ENCODE measurements at regions not wholly inside any gene's neighbourhood (a gene's known extent, or its start where the extent isn't known, plus 50 kb on each side); places are given as distances from the start of the nearest gene placed in this dataset.

GRCh38 chr1:22297999-22298398, 153.7 kb upstream of the ZBTB40 start:
- no peak for DNase-seq (ENCODE audit: extremely low spot score, unreplicated experiment)
- H3K9me3 Mint-ChIP-seq, result no peaks in the 10 kb centered on the region
- H3K36me3 Mint-ChIP-seq, result no peaks in the 10 kb centered on the region
- no peaks in the 10 kb centered on the region for H3K4me1 Mint-ChIP-seq (ENCODE audit: unreplicated experiment)
- H3K27me3 Mint-ChIP-seq, result peaks cover 4% of the 10 kb centered on the region
- H3K4me3 Mint-ChIP-seq, result no peak overlapping the region
- TF ChIP-seq CTCF (conservative IDR thresholded peaks at IDR 0.05), result no peak
- H3K27ac Mint-ChIP-seq, result no peak overlapping the region

GRCh38 chr1:22303816-22304215, 147.8 kb upstream of the ZBTB40 start:
- Mint-ChIP-seq H3K4me3 (no peak overlapping the region), H3K9me3 (peaks cover 4% of the 10 kb centered on the region)

GRCh38 chr1:22309572-22309971, 142.1 kb upstream of the ZBTB40 start:
- Mint-ChIP-seq H3K36me3 (no peaks in the 10 kb centered on the region), H3K27ac (no peak overlapping the region), H3K4me1 (ENCODE audit: unreplicated experiment) (peaks cover 4% of the 10 kb centered on the region), H3K27me3 (peaks cover 23% of the 10 kb centered on the region), H3K4me3 (no peak overlapping the region), H3K9me3 (peaks cover 9% of the 10 kb centered on the region)
- no peak for TF ChIP-seq CTCF (conservative IDR thresholded peaks at IDR 0.05)
- no peak for DNase-seq (ENCODE audit: extremely low spot score, unreplicated experiment)

More at GRCh38 chr1:22303816-22304215, 147.8 kb upstream of the ZBTB40 start:
- Mint-ChIP-seq H3K27me3 (peaks cover 16% of the 10 kb centered on the region), H3K27ac (no peak overlapping the region), H3K36me3 (no peaks in the 10 kb centered on the region), H3K4me1 (ENCODE audit: unreplicated experiment) (no peaks in the 10 kb centered on the region)
- TF ChIP-seq CTCF (conservative IDR thresholded peaks at IDR 0.05), result no peak
- DNase-seq (ENCODE audit: extremely low spot score, unreplicated experiment), result no peak

- no peak overlapping the region for H3K27ac Mint-ChIP-seq
- peaks cover 13% of the 10 kb centered on the region for H3K4me1 Mint-ChIP-seq (ENCODE audit: unreplicated experiment)
- TF ChIP-seq CTCF (conservative IDR thresholded peaks at IDR 0.05), result no peak
- H3K36me3 Mint-ChIP-seq, result no peaks in the 10 kb centered on the region
- peaks cover 9% of the 10 kb centered on the region for H3K9me3 Mint-ChIP-seq
- no peak for DNase-seq (ENCODE audit: extremely low spot score, unreplicated experiment)
- no peak overlapping the region for H3K4me3 Mint-ChIP-seq
- H3K27me3 Mint-ChIP-seq, result peaks cover 23% of the 10 kb centered on the region
These were observed 140.2 kb upstream of the ZBTB40 start for GRCh38 chr1:22311461-22311860.

DNA sequence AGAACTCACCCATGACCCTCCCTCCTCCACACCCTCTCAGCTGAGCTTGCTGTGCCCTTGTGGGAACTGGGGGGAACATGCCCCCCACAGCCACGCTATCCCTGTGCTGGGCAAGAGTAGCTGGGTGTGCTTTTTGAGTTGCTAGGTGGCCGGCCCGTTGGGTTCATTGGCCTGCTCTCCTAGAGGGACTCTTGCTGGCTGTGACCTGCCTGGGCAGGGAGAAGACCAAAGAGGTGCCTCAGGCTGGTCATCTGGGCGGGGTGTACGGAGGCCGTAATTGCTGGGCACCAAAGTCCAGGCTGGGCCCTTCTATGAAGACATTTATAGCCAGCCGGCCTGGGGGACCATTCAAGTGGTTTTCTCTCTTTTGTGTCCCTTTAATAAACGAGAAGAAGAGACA, 138.3 kb upstream of the ZBTB40 start:
- H3K4me1 Mint-ChIP-seq (ENCODE audit: unreplicated experiment), result peaks cover 24% of the 10 kb centered on the region
- H3K27me3 Mint-ChIP-seq, result peaks cover 9% of the 10 kb centered on the region
- no peak for TF ChIP-seq CTCF (conservative IDR thresholded peaks at IDR 0.05)
- no peak overlapping the region for H3K27ac Mint-ChIP-seq
- H3K9me3 Mint-ChIP-seq, result peaks cover 7% of the 10 kb centered on the region
- no peak overlapping the region for H3K4me3 Mint-ChIP-seq
- H3K36me3 Mint-ChIP-seq, result no peaks in the 10 kb centered on the region
- no peak for DNase-seq (ENCODE audit: extremely low spot score, unreplicated experiment)

DNA sequence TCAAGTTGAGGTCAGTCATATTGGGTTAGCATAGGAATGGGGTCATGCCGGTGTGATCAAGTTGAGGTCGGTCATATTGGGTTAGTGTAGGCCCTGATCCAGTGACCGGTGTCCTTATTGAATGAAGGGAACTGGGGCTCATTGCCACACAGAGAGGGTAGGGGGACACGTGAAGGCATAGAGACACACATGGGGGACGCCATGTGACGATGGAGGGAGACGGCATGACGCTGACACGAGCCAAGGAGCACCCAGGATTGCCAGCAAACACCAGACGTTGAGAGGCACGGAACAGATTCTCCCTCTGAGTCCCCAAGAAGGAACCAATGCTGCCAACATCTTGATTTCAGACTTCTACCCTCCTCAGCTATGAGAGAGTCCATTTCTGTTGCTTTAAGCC, 136.9 kb upstream of the ZBTB40 start:
- Mint-ChIP-seq H3K4me1 (ENCODE audit: unreplicated experiment) (peaks cover 30% of the 10 kb centered on the region), H3K4me3 (no peak overlapping the region), H3K9me3 (peaks cover 2% of the 10 kb centered on the region), H3K36me3 (no peaks in the 10 kb centered on the region), H3K27me3 (peaks cover 4% of the 10 kb centered on the region), H3K27ac (no peak overlapping the region)
- DNase-seq (ENCODE audit: extremely low spot score, unreplicated experiment), result no peak
- TF ChIP-seq CTCF (conservative IDR thresholded peaks at IDR 0.05), result no peak
